ENCODE measurements at regions not wholly inside any gene's neighbourhood (a gene's known extent, or its start where the extent isn't known, plus 50 kb on each side); places are given as distances from the start of the nearest gene placed in this dataset.
"Not testable (repeated sequence)": the region's sequence is repeated elsewhere in the genome, so short reads cannot be mapped to it uniquely, and the experiment has no call there.

GRCh38 chr5:91956738-91957137 is 573.6 kb upstream of the ARRDC3 start:
- DNase-seq: no peak

GRCh38 chr5:91955610-91956009 is 572.5 kb upstream of the ARRDC3 start:
- no peak for DNase-seq

DNA sequence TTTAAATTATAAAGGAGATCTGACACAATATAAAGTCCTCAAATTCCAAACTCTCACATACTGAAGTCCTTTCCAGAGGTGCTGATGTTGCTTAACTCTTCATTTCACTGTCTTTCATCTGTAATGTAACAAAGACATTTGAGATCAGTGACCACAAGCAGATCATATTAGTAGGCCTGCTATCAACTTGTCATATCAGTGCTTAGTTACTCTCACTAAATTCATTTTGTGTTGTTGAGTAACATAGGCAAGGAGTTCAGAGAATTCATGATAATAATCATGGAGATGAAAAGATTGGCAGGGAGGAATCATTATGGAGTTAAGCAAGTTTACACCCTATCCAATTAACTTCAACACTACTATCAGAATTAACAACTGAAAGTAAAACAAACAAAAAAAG is 571.0 kb upstream of the ARRDC3 start:
- DNase-seq: no peak

DNA sequence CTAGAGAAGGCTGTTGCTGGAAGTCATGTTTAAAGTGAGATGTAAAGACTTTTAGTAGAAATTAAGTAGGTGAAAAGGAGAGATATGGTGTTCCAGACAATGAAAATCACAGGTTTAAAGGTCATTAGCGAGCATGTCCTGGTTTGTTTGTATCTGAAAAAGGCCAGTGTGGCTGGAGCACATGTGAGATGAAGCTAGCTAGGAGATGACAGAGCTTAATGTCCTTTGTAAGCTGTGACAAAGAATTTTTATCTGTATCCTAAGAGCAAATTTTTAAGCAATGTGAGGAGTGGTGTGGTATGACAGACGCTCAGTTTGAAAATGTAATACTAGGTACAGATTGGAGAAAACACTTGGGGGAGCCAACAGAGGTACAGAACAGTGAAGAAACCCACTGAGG is 567.2 kb upstream of the ARRDC3 start:
- no peak for DNase-seq

GRCh38 chr5:91946870-91947269 is 563.8 kb upstream of the ARRDC3 start:
- no peak for DNase-seq

GRCh38 chr5:91941588-91941987 is 558.5 kb upstream of the ARRDC3 start:
- DNase-seq: no peak

- no peak for DNase-seq
These were observed 555.3 kb upstream of the ARRDC3 start for GRCh38 chr5:91938441-91938840.

DNA sequence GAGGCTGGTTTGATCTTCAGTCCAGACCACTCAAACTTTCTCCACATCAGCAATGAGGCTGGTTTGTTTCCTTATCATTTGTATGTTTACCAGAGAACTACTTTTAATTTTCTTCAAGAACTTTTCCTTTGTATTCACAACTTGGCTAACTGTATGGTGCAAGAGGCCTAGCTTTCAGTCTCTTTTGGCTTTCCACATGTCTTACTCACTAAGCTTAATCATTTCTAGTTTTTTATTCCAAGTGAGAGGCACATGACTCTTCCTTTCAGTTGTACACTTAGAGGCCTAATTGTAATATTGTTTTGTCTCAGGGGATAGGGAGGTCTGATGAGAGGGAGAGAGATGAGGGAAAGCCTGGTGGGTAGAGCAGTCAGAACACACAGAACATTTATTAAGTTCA is 554.0 kb upstream of the ARRDC3 start:
- no peak for DNase-seq

DNA sequence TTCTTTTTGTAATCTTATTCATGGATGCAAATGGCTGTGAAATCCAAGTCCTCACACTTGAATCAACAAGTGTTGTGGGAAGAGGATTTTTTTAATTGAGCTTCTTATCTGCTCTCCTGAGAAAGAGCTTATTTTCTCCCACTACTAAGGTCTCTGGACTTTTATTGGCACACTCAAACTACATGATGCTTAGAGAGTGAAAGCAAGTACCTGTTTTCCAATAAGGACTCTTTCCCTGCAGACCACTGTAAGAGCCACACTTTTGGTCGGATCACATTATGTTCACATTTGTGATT is 546.4 kb upstream of the ARRDC3 start:
- no peak for DNase-seq

DNA sequence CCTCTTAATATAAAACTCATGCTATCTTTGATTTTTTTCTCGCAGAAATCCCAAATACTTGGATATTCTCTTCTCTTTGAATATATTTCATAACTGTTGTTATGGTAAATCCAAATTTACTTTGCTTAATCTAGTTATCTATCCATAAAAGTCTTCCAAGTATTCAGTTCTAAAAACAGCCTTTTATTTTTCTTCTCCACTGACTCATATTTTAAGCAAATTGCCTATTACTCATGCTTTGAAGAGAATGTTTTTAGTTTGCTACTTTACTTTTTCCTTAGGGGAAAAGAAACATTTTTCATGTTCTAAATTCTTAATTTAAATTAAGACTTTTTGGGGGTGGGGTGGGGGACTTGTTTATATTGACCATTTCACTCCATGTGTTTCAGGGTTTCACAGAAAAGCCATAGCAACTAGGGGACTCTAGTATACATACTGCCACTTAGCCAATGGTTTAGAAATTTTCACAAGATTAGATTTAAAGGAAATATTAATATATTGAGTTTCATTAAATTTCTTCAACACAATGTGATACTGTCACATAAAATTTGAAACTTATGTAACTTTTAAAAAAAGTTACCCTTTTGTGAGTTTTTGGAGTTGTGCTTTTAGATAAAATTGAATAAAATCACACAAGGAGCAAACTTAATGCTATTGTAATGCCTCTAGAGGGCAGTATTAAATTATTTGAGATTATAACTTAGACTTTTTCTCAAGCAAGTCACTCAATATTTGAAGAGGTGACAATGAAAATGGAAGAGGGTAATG is 545.8 kb upstream of the ARRDC3 start:
- DNase-seq: no peak

GRCh38 chr5:91927439-91927838 is 544.3 kb upstream of the ARRDC3 start:
- DNase-seq: no peak

GRCh38 chr5:91925249-91925648 is 542.1 kb upstream of the ARRDC3 start:
- no peak for DNase-seq

DNA sequence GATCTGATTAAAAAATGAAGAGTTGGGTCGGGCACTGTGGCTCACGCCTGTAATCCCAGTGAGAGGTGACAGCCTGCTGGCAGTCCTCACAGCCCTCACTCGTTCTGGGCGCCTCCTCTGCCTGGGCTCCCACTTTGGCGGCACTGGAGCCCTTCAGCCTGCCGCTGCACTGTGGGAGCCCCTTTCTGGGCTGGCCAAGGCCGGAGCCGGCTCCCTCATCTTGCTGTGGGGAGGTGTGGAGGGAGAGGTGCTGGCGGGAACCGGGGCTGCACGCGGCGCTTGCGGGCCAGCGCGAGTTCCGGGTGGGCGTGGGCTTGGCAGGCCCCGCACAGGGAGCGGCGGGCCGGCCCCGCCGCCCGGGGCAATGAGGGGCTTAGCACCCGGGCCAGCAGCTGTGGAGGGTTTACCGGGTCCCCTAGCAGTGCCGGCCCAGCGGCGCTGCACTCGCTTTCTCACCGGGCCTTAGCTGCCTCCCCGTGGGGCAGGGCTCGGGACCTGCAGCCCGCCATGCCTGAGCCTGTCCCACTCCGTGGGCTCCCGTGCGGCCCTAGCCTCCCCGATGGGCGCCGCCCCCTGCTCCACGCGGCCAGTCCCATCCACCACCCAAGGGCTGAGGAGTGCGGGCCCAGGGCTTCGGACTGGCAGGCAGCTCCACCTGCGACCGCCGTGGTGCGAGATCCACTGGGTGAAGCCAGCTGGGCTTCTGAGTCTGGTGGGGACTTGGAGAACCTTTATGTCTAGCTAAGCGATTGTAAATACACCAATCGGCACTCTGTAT is 534.1 kb upstream of the ARRDC3 start:
- not testable (repeated sequence) for DNase-seq

DNA sequence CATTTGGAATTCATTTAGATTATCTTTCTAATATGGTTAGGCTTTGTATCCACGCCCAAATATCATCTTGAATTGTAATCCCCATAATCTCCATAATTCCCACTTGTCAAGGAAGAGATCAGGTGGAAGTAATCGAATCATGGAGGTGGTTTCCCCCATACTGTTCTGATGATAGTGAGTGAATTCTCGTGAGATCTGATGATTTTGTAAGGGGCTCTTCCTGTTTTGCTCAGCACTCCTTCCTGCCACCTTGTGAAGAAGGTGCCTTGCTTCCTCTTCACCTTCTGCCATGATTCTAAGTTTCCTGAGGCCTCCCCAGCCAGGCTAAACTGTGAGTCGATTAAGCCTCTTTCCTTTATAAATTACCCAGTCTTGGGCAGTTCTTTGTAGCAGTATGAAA is 527.5 kb upstream of the ARRDC3 start:
- DNase-seq: no peak

DNA sequence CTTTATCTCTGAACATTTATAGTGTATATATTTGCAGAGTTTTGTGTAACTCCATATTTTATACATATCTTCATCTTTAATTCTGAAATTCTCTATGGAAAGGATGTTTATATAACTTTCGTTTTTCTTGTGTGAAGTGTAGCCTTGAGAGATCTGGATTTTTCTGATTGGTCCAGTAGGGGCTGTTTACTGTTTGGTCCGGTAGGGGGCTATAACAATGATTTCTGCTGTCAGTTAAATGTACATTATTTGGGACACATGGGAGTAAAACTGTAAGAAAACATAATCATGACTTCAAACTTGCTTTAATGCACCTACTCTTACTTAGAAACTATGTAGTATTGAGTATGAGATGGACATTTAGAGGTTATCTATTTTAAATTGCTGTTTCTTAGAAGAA is 527.1 kb upstream of the ARRDC3 start:
- DNase-seq: no peak

- DNase-seq: no peak
These were observed 523.4 kb upstream of the ARRDC3 start for GRCh38 chr5:91906494-91906893.

DNA sequence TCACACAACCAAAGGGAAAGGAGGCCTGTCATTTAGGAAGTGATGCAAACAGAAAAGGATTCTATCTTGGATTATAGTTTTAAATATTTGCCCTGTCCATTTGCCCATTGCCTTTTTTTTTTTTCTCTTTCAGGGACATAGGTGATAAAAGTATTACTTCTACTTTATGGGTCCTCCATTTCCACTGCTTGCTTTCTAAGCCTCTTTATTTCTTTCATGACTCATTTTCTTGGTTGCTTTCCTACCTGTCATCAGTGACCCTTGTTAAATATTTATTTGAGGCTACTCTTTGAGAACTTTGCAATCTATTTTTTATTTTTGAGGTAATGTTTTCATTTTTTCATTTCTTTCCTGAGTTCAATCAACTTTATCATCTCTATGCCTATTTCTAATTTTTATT is 522.9 kb upstream of the ARRDC3 start:
- no peak for DNase-seq

DNA sequence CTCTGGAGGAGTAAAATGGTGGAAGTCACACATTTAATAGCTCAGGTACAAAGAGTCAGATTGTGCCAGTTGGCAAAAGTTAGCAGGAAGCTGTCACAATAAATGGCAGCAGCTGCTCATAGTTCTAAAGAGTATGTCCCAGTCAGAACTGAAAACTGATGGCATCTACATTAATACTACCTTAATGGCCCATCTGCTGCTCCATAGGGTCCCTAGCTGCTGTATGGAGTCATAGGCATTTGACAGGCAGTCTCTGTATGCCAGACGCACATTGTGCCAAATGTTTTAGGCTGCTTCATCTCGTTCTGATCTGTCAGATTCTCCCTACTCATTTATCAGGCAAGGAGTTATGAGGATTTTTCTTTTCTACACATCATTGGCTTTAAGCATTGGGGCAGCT is 515.8 kb upstream of the ARRDC3 start:
- no peak for DNase-seq

- no peak for DNase-seq
These were observed 514.9 kb upstream of the ARRDC3 start for GRCh38 chr5:91898019-91898418.

DNA sequence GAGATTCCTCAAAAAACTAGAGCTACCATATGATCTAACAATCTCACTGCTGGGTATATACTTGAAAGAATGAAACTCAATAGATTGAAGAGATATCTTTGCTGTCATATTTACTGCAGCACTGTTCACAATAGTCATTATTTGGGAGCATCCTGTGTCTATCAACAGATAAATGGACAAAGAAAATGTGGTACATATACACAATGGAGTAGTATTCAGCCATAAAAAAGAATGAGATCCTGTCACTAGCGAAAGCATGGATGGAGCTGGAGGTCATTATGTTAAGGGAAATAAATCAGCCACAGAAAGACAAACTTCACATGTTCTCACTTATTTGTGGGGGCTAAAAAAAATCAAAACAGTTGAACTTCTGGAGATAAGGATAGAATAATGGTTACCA is 505.7 kb upstream of the ARRDC3 start:
- no peak for DNase-seq

GRCh38 chr5:91885291-91886265 is 502.5 kb upstream of the ARRDC3 start:
- no peak for DNase-seq

GRCh38 chr5:91884036-91884435 is 500.9 kb upstream of the ARRDC3 start:
- DNase-seq: no peak

DNA sequence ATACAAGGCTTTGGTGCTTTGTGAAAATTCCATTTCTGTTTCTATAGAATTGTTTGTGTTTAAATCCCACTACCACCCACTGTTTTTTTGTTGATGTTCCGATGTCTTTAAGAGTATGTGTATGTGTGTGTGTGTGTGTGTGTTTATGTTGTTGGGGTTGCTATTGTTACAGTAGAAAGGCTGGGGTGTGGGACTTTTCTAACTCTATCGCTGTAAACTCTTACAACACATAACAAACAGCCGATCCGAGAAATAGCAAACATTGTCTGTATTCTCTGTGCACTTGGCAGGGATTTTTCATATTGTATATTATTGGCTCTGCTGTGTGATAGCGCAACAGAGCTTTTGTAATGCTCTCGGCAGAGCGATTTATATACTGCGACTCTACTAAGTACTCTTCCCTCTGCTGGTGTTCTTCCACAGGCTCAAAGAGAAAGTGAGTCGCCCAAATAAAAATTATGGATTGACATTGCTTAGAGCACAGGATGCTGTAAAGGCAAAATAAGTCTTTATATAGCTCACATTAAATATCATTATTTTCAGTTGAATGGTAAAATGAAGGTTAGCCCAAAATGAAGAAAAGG is 492.2 kb upstream of the ARRDC3 start:
- DNase-seq: no peak
